Colonic mucosa (tissue), 4 donors: ENCODE measurements at regions not wholly inside any gene's neighbourhood (a gene's known extent, or its start where the extent isn't known, plus 50 kb on each side); places are given as distances from the start of the nearest gene placed in this dataset.
"Not testable (repeated sequence)": the region's sequence is repeated elsewhere in the genome, so short reads cannot be mapped to it uniquely, and the experiment has no call there.

Source experiments
- DNase-seq: peaks from one replicate; pipeline ENCODE4 v3.0.0-alpha.2; 2020
- H3K27ac ChIP-seq: fragments of 200-600 bp; one replicate; pipeline ENCODE4 v1.8.0; 2021
- H3K27me3 ChIP-seq: fragments of 200-600 bp; one replicate; pipeline ENCODE4 v1.8.0; 2021
- H3K36me3 ChIP-seq: fragments of 200-600 bp; one replicate; pipeline ENCODE4 v1.8.0; 2021
- H3K4me1 ChIP-seq: fragments of 200-600 bp; one replicate; pipeline ENCODE4 v1.8.0; 2021; ENCODE audit warnings: mild to moderate bottlenecking
- H3K4me3 ChIP-seq: fragments of 200-600 bp; one replicate; pipeline ENCODE4 v1.8.0; 2021
- H3K9ac ChIP-seq, 2 donors: one replicate each; pipeline ENCODE4 v1.7.0; 2013; ENCODE audit warnings: control low read depth in 2 of 2, low read depth in 2 of 2, low read length in 2 of 2
- H3K9me3 ChIP-seq: fragments of 200-600 bp; one replicate; pipeline ENCODE4 v1.8.0; 2021
- intact Hi-C: fragments of 100-400 bp; cut with DNase I; formaldehyde crosslinking; loops from one replicate; pipeline ENCODE4 v1.14.1; 2022
- TF ChIP-seq, protein P1 (sequence below): fragments of 200-600 bp; IDR thresholded peaks from one replicate; pipeline ENCODE4 v1.8.0; 2022; ENCODE audit warnings: antibody characterized with exemption, mild to moderate bottlenecking
- donor health status: healthy.
- donor health status: DM: no; HTN: no; CAD: no.
- donor health status: DM: no; HTN: no; CAD: no.

DNA sequence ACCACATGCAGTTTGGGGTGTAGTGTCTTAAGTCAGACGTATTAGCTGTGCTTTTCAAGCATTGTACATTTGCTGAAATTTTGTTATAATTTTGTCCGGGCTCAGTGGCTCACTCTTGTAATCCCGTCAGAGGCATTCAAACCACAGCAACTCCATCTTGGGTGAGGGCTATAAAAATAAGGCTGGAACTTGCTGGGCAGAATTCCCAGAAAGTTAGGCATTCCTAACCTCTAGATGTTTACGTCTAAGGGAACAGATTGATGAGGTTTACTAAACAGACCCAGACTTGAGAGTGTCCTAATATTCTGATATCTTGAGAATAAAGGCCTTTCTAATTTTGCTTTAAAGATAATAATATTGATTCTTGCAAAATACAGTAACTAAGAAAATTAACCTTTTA, 957.8 kb downstream of the NXPH1 start:
- intact Hi-C loops, result no loop called here
- no peak for DNase-seq
- TF ChIP-seq, protein P1, sequence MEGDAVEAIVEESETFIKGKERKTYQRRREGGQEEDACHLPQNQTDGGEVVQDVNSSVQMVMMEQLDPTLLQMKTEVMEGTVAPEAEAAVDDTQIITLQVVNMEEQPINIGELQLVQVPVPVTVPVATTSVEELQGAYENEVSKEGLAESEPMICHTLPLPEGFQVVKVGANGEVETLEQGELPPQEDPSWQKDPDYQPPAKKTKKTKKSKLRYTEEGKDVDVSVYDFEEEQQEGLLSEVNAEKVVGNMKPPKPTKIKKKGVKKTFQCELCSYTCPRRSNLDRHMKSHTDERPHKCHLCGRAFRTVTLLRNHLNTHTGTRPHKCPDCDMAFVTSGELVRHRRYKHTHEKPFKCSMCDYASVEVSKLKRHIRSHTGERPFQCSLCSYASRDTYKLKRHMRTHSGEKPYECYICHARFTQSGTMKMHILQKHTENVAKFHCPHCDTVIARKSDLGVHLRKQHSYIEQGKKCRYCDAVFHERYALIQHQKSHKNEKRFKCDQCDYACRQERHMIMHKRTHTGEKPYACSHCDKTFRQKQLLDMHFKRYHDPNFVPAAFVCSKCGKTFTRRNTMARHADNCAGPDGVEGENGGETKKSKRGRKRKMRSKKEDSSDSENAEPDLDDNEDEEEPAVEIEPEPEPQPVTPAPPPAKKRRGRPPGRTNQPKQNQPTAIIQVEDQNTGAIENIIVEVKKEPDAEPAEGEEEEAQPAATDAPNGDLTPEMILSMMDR, result no peak

DNA sequence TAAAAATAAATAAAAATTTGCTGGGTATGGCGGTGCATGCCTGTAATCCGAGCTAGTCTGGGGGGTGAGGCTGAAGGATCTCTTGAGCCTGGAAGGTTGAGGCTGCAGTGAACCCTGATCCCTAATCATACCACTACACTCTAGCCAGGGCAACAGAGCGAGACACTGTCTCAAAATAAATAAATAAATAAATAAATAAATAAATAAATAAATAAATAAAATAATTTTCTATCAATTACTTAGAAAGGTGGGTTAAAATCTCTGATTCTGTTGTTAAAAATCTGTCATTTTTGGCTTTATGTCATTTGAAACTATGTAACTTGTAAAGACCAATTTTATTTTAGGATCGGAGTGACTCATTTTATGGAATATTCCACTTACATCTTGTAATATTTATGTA, 958.6 kb downstream of the NXPH1 start:
- H3K27me3 ChIP-seq, result no peaks in the 10 kb centered on the region
- no peaks in the 10 kb centered on the region for H3K36me3 ChIP-seq
- intact Hi-C loops, result no loop called here
- no peak overlapping the region for H3K4me3 ChIP-seq
- no peaks in the 10 kb centered on the region for H3K4me1 ChIP-seq
- H3K9ac ChIP-seq, result no peak overlapping the region
- DNase-seq, result no peak
- no peaks in the 10 kb centered on the region for H3K9me3 ChIP-seq
- TF ChIP-seq, protein P1, result no peak
- H3K27ac ChIP-seq, result no peak overlapping the region

More for the DNA sequence above, 957.8 kb downstream of the NXPH1 start:
- Histone ChIP-seq H3K27ac (no peak overlapping the region), H3K9ac (no peak overlapping the region), H3K4me3 (no peak overlapping the region), H3K36me3 (no peaks in the 10 kb centered on the region), H3K9me3 (no peaks in the 10 kb centered on the region), H3K27me3 (no peaks in the 10 kb centered on the region), H3K4me1 (no peaks in the 10 kb centered on the region)

DNA sequence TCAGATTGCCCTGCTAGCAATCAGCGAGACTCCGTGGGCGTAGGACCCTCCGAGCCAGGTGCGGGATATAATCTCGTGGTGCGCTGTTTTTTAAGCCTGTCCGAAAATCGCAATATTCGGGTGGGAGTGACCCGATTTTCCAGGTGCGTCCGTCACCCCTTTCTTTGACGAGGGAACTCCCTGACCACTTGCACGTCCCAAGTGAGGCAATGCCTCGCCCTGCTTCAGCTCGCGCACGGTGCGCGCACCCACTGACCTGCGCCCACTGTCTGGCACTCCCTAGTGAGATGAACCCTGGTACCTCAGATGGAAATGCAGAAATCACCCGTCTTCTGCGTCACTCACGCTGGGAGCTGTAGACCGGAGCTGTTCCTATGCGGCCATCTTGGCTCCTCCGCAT, 971.0 kb downstream of the NXPH1 start:
- H3K9ac ChIP-seq, DNase-seq, intact Hi-C loops, H3K9me3 ChIP-seq, H3K36me3 ChIP-seq, H3K4me3 ChIP-seq, H3K4me1 ChIP-seq, H3K27me3 ChIP-seq, H3K27ac ChIP-seq: not testable (repeated sequence)

DNA sequence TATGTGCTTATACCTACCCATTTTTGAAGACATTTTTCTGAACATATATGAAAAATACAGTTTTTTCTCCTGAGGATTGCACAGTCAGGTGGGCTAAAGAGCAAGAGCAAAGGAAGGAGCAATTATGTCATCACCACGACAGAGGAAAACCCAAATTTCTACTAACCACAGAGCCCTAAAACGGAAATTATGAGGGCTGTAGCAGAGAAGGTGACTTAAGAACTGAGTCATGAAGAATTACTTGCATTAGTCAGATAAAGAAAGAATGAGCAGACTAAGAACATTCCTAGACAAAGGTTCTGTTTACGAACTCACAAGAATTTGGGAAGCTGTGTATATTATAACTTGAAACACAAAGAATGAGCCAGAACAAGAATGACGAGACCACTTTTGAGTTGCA, 974.4 kb downstream of the NXPH1 start:
- Histone ChIP-seq H3K36me3 (no peaks in the 10 kb centered on the region), H3K9me3 (no peaks in the 10 kb centered on the region), H3K4me1 (no peaks in the 10 kb centered on the region), H3K27ac (no peak overlapping the region), H3K9ac (no peak overlapping the region), H3K4me3 (no peak overlapping the region), H3K27me3 (no peaks in the 10 kb centered on the region)
- intact Hi-C loops, result no loop called here
- DNase-seq, result no peak
- TF ChIP-seq, protein P1, result no peak

DNA sequence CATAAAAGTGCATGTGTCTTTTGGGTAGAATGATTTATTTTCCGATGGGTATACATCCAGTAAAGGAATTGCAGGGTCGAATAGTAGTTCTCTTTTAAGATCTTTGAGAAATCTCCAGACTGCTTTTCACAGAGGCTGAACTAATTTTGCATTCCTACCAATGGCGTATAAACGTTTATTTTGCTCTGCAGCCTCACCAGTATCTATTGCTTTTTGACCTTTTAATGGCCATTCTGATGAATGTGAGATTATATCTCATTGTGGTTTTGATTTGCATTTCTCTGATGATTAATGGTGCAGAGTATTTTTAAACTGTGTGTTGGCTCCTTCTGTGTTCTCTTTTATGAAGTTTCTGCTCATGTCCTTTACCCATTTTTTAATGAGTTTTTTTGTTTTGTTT, 1020.1 kb downstream of the NXPH1 start:
- no peak for DNase-seq
- Histone ChIP-seq H3K9me3 (no peaks in the 10 kb centered on the region), H3K27me3 (no peaks in the 10 kb centered on the region), H3K9ac (no peak overlapping the region), H3K27ac (no peak overlapping the region), H3K4me1 (no peaks in the 10 kb centered on the region), H3K36me3 (no peaks in the 10 kb centered on the region), H3K4me3 (no peak overlapping the region)
- intact Hi-C loops, result no loop called here
- TF ChIP-seq, protein P1, result no peak

DNA sequence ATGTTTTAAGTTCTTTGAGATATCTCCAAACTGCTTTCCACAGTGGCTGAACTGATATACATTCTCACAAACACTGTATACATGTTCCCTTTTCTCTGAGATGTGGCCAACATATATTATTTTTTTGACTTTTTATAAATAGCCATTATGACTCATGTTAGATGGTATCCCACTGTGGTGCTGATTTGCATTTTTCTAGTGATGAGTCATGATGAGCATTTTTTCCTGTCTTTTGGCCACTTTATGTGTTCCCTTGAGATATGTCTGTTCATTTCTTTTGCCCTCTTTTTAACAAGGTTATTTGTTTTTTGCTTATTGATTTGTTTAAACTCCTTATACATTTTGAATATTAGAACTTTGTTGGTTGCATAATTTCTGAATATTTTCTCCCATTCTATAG, 1055.1 kb downstream of the NXPH1 start:
- H3K9me3 ChIP-seq, result no peaks in the 10 kb centered on the region
- no peak overlapping the region for H3K4me3 ChIP-seq
- H3K36me3 ChIP-seq, result no peaks in the 10 kb centered on the region
- H3K27ac ChIP-seq, result no peak overlapping the region
- TF ChIP-seq, protein P1, result no peak
- no peak for DNase-seq
- no peaks in the 10 kb centered on the region for H3K4me1 ChIP-seq
- intact Hi-C loops, result no loop called here
- H3K27me3 ChIP-seq, result no peaks in the 10 kb centered on the region
- no peak overlapping the region for H3K9ac ChIP-seq
